Loucy (cell line): ENCODE measurements at regions not wholly inside any gene's neighbourhood (a gene's known extent, or its start where the extent isn't known, plus 50 kb on each side); places are given as distances from the start of the nearest gene placed in this dataset.

Source experiments
- H2AFZ ChIP-seq: fragments of 200-600 bp; sonication (generic); 2 replicates; pipeline ENCODE4 v1.6.0; 2016; ENCODE audit warnings: antibody characterized with exemption, mild to moderate bottlenecking, low read length, moderate library complexity
- H3F3A ChIP-seq: fragments of 200-600 bp; 2 replicates; pipeline ENCODE4 v1.6.0; 2016; ENCODE audit warnings: antibody characterized with exemption, low read depth, mild to moderate bottlenecking
- H3K27me3 ChIP-seq: fragments of 200-600 bp; sonication (generic); 2 replicates; pipeline ENCODE4 v1.6.1; 2014; ENCODE audit warnings: low read length, mild to moderate bottlenecking; ENCODE audit not compliant: insufficient read depth, poor library complexity, severe bottlenecking
- H3K36me3 ChIP-seq: fragments of 200-600 bp; sonication (generic); 2 replicates; pipeline ENCODE4 v1.6.1; 2016; ENCODE audit warnings: low read length; ENCODE audit not compliant: insufficient read depth
- H3K4me1 ChIP-seq: fragments of 200-600 bp; sonication (generic); 2 replicates; pipeline ENCODE4 v1.5.1; 2014; ENCODE audit warnings: low read length, mild to moderate bottlenecking; ENCODE audit not compliant: insufficient read depth, poor library complexity, severe bottlenecking
- H3K4me2 ChIP-seq: fragments of 200-600 bp; sonication (generic); 2 replicates; pipeline ENCODE4 v1.6.0; 2014; ENCODE audit warnings: antibody characterized with exemption, low read length, low read depth, mild to moderate bottlenecking; ENCODE audit not compliant: poor library complexity, severe bottlenecking
- H3K4me3 ChIP-seq: fragments of 200-600 bp; sonication (generic); 2 replicates; pipeline ENCODE4 v1.5.1; 2014; ENCODE audit warnings: low read length, mild to moderate bottlenecking, mixed read lengths; ENCODE audit not compliant: poor library complexity, severe bottlenecking
- H3K79me2 ChIP-seq: fragments of 200-600 bp; sonication (generic); 2 replicates; pipeline ENCODE4 v1.6.1; 2014; ENCODE audit warnings: low read length; ENCODE audit not compliant: insufficient read depth
- H3K9ac ChIP-seq: fragments of 200-600 bp; sonication (generic); 2 replicates; pipeline ENCODE4 v1.6.0; 2014; ENCODE audit warnings: mild to moderate bottlenecking, low read depth, low read length, moderate library complexity; ENCODE audit not compliant: poor library complexity, severe bottlenecking
- H3K9me2 ChIP-seq: fragments of 200-600 bp; sonication (generic); replicated peaks from 2 replicates; pipeline ENCODE4 v1.6.1; 2016; ENCODE audit warnings: low read depth, low read length, mixed read lengths
- H3K9me3 ChIP-seq: fragments of 200-600 bp; sonication (generic); 2 replicates; pipeline ENCODE4 v1.6.1; 2014; ENCODE audit warnings: mild to moderate bottlenecking, antibody characterized with exemption, low read length, low read depth; ENCODE audit not compliant: insufficient read depth
- H4K20me1 ChIP-seq: fragments of 200-600 bp; sonication (generic); 2 replicates; pipeline ENCODE4 v1.6.0; 2014; ENCODE audit warnings: antibody characterized with exemption, low read length, mild to moderate bottlenecking; ENCODE audit not compliant: insufficient read depth, poor library complexity, severe bottlenecking
- EZH2phosphoT487 ChIP-seq: fragments of 200-600 bp; IDR thresholded peaks from 2 replicates; pipeline ENCODE4 v1.6.1; 2018; ENCODE audit warnings: antibody characterized with exemption, mild to moderate bottlenecking, moderate library complexity, borderline replicate concordance
- TF ChIP-seq, protein P1 (sequence below): fragments of 200-600 bp; sonication (generic); conservative IDR thresholded peaks from 2 replicates; pipeline ENCODE4 v1.5.1; 2014; ENCODE audit warnings: mild to moderate bottlenecking, antibody characterized with exemption, low read length

DNA sequence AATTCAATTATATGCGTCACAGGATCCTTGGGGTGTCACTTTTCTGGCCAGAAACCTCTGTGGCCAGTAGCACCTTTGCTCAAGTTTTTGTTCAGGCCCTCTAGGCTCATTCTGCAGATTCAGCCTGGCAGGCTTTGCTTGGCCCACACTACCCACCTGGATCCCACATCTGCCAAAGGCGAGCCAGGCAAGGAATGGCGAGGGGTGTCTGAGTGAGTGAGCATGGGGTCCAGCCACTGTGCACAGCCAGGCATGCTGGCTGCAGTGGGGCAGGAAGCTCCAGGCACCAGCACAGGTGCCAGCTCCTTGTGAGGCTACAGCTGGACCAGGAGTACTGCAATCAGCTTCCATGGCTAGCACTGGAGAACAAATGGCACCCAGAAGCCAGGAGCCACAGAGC lies 914.9 kb downstream of the FSTL5 start:
- Histone ChIP-seq H2AFZ (no peak overlapping the region), H3K27me3 (no peaks in the 10 kb centered on the region), H3F3A (no peaks in the 10 kb centered on the region), H3K4me2 (no peak overlapping the region), H3K4me1 (no peaks in the 10 kb centered on the region), H3K9me3 (no peaks in the 10 kb centered on the region), H3K9me2 (no peaks in the 10 kb centered on the region), H3K4me3 (no peak overlapping the region), H3K79me2 (no peaks in the 10 kb centered on the region), H3K36me3 (no peaks in the 10 kb centered on the region), H3K9ac (no peak overlapping the region), H4K20me1 (no peaks in the 10 kb centered on the region)
- TF ChIP-seq, protein P1, sequence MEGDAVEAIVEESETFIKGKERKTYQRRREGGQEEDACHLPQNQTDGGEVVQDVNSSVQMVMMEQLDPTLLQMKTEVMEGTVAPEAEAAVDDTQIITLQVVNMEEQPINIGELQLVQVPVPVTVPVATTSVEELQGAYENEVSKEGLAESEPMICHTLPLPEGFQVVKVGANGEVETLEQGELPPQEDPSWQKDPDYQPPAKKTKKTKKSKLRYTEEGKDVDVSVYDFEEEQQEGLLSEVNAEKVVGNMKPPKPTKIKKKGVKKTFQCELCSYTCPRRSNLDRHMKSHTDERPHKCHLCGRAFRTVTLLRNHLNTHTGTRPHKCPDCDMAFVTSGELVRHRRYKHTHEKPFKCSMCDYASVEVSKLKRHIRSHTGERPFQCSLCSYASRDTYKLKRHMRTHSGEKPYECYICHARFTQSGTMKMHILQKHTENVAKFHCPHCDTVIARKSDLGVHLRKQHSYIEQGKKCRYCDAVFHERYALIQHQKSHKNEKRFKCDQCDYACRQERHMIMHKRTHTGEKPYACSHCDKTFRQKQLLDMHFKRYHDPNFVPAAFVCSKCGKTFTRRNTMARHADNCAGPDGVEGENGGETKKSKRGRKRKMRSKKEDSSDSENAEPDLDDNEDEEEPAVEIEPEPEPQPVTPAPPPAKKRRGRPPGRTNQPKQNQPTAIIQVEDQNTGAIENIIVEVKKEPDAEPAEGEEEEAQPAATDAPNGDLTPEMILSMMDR = no peak
- TF ChIP-seq EZH2phosphoT487 = no peak

DNA sequence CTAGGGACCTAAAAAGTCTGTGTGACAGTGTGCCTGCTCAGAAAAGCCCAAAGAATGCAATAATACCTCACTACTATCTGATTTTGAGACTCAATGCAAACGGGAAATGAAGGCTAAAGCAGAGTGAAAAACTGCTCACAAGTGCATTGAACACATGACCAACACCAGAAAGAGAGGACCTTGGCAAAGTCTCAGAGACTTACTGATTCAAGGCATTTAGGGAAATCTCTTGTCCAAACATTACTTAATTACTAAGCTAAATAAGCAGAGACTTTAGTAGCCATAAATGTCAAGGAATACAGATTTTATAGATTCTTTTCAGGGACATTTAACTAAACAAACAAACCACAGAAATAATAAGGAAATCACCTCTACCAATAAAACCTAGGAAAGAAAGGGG lies 916.0 kb downstream of the FSTL5 start:
- Histone ChIP-seq H3F3A (no peaks in the 10 kb centered on the region), H3K4me2 (no peak overlapping the region), H3K4me1 (no peaks in the 10 kb centered on the region), H3K9me2 (no peaks in the 10 kb centered on the region), H3K9ac (no peak overlapping the region), H3K79me2 (no peaks in the 10 kb centered on the region), H2AFZ (no peak overlapping the region), H3K36me3 (no peaks in the 10 kb centered on the region), H3K9me3 (no peaks in the 10 kb centered on the region), H3K4me3 (no peak overlapping the region), H4K20me1 (no peaks in the 10 kb centered on the region), H3K27me3 (no peaks in the 10 kb centered on the region)
- TF ChIP-seq, protein P1 = no peak
- TF ChIP-seq EZH2phosphoT487 = no peak

DNA sequence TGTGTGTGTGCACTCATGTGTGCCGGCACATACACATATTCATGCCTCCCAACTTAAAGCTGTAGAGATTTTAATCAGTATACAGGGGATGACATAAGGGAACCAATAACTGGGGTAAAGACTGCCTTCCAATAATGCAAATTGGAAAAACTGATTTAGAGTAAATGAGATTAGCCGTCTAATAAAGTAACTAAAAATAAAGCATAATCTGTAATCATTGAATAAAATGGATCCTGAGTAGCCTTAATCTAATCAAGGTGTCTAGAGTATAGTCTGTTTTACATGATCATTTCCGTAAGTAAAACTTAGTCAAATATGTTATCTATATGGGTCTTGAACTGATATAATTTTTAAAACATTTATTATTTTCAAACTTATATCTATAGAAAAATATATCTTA lies 925.8 kb downstream of the FSTL5 start:
- Histone ChIP-seq H3K4me2 (no peak overlapping the region), H3F3A (no peaks in the 10 kb centered on the region)

More for the DNA sequence above, 925.8 kb downstream of the FSTL5 start:
- TF ChIP-seq, protein P1 = no peak
- TF ChIP-seq EZH2phosphoT487 = no peak
- Histone ChIP-seq H3K9me3 (no peaks in the 10 kb centered on the region), H3K79me2 (no peaks in the 10 kb centered on the region), H3K9ac (no peak overlapping the region), H3K9me2 (no peaks in the 10 kb centered on the region), H4K20me1 (no peaks in the 10 kb centered on the region), H3K4me3 (no peak overlapping the region), H3K4me1 (no peaks in the 10 kb centered on the region), H2AFZ (no peak overlapping the region), H3K27me3 (no peaks in the 10 kb centered on the region), H3K36me3 (no peaks in the 10 kb centered on the region)
